Inflammatory macrophage treated with lipopolysaccharide for 1 hour (primary cell): ENCODE measurements at regions not wholly inside any gene's neighbourhood (a gene's known extent, or its start where the extent isn't known, plus 50 kb on each side); places are given as distances from the start of the nearest gene placed in this dataset.

Source experiments
- DNase-seq, 2 donors: peaks; one replicate each; pipeline ENCODE4 v3.0.0-alpha.2; 2020 to 2022

- peak in 1 of 2 donors; percentile 28 for DNase-seq
These were observed 268.5 kb downstream of the RPS24 start for GRCh38 chr10:78301891-78302738.

DNA sequence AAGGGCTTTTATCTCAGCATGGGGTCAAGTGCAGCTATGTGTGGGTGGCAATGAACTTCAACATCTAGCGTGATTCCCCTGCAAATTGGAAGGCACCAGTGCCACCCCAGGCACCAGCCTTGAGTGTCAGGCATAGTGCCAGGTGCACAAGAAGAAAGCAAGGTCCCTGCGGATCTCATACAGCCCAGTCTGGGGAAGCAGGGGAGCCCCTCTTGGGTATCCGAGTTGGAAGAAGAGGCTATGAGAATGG, 269.0 kb downstream of the RPS24 start:
- no peak for DNase-seq

DNA sequence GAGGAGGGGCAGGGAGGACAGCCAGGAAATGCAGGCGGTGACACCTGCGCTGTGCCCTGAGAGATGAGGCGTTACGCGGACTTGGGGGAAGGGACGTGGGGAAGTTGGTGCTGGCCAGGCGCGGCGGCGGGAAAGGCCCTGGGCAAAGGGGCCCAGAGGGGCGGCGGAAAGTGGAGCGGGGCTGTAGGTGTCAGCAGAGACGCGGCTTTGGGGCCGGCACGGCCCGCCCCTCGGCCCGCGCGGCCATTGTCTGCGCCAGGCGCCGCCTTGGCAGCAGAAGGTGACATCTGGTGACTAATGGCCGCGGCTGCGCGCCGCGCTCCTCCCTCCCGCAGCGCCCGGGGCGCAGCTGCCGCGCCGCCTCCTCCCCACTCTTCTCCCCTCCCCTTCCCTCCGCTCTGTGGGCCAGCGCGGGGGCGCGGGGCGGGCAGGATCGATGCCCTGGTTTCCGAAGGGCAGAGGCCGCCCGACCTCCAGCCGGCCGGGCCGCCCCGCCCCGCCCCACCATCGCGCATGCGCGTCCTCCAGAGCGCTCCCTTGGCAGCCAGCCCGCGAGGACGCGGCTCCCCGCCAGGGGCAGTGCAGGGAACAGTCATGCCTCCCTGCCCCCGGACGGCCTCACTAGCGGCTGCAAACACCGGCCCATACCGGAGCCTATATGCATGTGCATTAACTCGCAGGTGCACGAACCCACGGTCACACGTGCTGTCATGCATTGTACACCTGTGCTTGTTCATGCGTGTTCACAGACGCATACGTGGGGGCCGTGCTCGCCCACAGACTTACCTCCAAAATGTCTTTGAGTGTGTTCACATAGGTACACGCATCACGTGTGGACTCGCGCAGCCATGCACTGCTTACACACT, 269.6 kb downstream of the RPS24 start:
- DNase-seq, result peak; percentile 95 to 98

DNA sequence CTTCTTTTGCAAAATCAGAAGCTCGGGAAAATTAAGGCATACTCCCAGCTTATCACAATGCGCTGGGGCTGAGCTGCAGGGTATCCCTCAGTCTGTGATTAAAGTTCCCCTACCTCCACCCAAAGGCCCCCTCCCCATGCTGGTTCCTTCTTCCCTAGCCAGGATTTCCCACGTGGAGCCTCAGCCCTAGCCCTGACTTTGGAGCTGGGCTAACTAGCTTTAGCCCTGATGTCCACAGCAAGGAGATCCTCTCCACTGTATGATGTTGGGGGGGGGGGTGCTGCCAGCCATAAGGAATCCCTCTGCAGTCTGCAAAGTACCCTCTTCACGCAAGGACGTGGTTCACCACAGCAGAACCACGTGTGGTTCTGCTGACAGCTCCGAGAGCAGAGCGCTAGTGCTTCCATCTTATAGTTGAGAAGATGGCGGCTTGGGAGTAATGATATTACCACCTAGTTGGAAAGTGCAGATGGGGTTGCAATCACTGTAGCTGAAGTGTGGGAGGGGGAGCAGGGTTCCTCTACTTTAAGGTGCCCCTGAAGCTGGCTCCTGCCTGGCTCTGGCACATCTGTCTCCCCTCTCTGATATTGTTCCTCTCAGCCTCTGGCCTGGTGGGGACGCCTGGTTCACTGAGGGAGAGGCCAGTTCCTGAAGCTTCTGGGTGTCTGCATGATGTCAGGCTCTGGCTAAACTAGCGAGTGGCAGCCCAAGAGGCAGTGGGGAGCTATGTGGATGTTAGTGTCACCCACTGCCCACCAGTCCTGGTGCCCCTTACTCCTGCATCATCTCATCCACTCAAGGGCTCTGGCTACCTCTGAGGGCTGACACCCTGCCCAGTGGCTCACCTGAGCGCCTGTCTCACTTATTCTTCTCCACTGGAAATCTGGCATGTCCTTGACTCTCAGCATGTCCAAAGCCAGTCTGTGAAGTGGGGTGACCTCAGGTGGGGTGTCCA, 270.7 kb downstream of the RPS24 start:
- no peak for DNase-seq

GRCh38 chr10:78305311-78305710, 271.6 kb downstream of the RPS24 start:
- no peak for DNase-seq

- DNase-seq, result no peak
These were observed 272.7 kb downstream of the RPS24 start for GRCh38 chr10:78306358-78306757.

DNA sequence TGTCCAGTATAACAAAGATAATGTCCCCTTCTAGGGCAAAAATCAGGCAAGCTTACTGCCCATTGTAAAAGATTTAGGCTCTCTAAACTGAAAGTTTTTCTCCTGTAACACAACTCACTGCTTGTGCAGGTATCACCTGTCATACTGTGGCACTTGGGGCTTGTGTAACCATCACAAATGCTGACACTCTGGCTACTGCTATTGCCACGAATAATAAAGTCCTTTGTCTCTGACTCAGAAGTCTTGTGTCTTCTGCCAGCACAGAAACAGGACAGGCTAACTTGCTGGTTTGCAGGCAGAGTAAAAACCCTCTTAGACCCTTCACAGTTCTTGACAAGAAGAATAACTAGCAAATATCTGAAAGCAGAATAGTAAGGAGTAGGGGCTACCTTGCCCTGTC, 273.9 kb downstream of the RPS24 start:
- DNase-seq, result no peak

DNA sequence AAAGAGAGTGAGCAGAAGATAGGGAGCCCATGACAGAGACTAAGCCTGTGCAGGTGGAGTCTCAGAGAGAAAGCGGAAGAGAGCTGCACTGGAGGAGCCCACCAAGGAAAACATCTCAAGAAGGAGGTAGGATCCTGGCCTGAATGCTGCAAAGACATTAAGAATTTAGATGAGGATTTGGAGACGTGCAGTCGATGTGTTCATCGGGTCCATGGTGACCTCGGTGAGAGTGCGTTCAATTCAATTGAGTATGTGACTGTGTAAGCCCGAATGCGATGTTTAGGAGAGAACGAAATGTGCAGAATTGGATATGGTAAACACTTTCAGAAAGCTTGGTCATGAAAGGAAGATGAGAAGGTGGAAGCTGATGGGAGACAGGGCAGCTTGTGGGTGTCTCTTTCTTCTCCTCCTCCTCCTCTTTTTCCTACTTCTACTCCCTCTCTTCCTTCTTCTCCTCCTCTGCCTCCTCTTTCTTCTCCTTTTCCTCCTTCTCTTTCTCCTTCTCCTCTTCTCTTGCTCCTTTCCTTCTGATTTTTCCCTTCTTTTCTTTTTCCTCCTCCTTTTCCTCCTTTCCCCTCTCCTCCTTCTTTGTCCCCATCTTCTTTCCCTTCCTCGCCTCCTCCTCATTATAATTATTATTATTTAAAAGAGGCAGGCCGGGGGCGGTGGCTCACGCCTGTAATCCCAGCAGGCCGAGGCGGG, 276.0 kb downstream of the RPS24 start:
- DNase-seq, result no peak

- DNase-seq, result no peak
These were observed 276.9 kb downstream of the RPS24 start for GRCh38 chr10:78310481-78311080.

DNA sequence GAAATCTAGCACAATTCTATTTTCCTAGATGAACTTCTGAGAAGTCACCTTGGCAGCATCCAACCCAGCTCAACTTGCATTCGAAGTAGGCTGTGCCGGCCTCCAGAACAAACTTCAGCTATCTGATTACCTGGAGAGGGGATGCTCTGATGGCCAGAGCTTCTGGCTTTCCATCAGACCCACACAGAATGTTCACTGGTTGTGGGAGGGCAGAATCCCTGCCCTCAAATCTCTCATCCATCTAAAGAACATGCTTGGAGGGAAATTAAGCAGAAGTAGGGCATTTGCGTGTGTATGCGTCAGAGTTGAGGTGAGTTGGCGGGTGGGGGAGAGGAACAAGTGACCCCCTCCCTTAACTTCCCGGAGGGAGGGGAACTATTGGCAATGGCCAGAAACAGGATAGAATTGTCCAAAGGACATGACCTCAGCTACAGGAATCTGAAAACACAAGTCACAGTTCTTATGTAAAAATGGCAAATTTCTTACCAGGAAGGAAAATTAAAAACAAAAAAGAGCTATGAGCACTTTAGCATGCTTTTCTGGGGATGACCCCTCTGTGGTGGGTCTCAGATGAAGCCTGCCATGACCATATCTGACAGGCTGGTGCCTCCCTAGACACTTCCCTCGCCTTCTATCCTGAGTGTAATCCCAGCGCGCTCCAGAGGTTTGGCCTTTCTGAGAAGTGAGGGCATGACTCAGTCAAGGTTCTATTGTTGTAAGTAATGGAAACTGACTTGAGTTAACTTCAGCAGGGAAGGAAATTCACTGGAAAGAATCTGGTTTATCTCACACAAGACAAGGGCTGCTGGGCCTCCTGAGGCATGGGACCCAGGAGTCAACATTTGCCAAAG, 278.8 kb downstream of the RPS24 start:
- DNase-seq, result no peak

DNA sequence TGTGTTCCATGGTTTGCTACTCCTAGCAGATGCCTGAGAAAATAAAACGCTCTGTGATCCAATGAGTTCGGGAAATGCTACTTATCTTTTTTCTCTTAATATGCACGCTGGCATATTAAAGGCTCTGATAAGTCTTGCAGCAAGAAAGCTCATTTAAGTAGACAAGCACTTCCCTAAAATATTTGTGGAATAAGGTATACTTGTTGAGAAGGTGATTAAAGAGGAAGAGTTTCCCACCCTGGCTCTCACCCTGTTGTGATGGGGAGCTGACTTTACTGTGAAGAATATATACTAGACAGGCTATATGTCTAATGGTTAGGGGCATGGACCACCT, 279.4 kb downstream of the RPS24 start:
- no peak for DNase-seq

GRCh38 chr10:78313636-78314035, 280.0 kb downstream of the RPS24 start:
- DNase-seq, result no peak

- no peak for DNase-seq
These were observed 281.0 kb downstream of the RPS24 start for GRCh38 chr10:78314651-78315050.

- DNase-seq, result no peak
These were observed 282.8 kb downstream of the RPS24 start for GRCh38 chr10:78316451-78316931.

DNA sequence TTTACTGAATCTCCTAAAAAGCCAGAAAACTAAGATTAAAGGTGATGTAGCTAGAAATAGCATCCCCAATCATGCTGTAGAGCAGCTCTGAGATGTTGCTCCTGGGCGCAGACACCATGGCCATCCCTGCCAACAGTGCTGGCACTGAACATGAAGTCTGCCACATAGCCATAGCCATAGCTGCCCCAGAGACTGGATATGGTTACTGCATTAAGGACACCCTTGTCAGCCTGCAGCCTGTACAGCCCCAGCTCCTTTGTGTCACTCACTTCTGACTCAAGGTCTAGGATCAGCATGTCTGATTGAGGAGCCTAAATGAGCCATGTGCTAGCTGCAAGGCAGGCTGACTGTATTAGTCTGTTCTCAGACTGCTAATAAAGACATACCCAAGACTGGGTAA, 284.6 kb downstream of the RPS24 start:
- no peak for DNase-seq

DNA sequence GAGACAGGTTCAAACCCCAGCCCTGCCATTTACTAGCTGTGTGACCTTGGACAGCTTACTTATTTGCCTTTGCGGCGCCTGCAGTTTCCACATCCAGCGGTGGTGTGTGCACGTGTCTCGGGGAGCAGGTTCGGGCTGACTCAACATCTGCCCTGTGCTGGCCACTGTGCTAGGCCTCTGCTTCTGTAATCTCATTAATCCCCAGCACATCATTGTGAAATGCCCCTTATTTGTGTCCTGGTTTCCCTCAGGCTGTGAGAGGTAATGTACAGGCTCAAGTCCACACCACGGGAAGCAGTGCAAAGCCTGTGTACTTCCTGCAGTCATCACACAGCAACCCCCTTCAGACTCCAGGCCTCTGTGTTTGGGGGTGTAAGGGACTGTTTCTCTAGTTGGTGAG, 285.7 kb downstream of the RPS24 start:
- DNase-seq, result no peak

- DNase-seq, result no peak
These were observed 286.2 kb downstream of the RPS24 start for GRCh38 chr10:78319841-78320240.

GRCh38 chr10:78320506-78320905, 286.8 kb downstream of the RPS24 start:
- no peak for DNase-seq

DNA sequence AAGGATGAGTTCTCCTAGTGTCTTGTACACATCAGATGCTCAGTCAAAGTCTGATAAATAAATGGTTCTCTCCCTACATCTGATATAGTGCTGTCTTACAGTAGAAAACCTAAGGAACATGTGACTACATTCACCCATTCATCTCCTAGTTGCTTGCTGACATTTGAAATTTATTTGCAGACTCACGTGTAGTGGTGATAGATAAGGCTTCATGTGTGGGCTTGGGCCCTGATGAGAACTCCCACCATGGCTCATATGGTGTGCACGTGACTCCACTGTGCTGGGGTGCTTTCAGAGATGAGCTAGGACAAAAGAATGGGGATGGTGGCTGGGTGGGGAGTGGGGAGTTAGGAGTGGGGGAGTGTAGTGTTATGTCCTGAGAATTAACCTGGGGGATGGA, 287.3 kb downstream of the RPS24 start:
- DNase-seq, result no peak

GRCh38 chr10:78321500-78321899, 287.8 kb downstream of the RPS24 start:
- no peak for DNase-seq

GRCh38 chr10:78326372-78326771, 292.7 kb downstream of the RPS24 start:
- no peak for DNase-seq
